ENCODE measurements at regions not wholly inside any gene's neighbourhood (a gene's known extent, or its start where the extent isn't known, plus 50 kb on each side); places are given as distances from the start of the nearest gene placed in this dataset.

GRCh38 chr19:27894906-27895754 lies 1317.8 kb downstream of the UQCRFS1 start:
- no peaks in the 10 kb centered on the region for H3K9me1 ChIP-seq (replicated peaks; ENCODE audit: control insufficient read depth, extremely low read depth, insufficient read depth, low read length)
- no peak for FAIRE-seq
- H3K27ac ChIP-seq (ENCODE audit: insufficient read depth, low read depth, low read length) = no peak overlapping the region
- no peaks in the 10 kb centered on the region for H3K27me3 ChIP-seq (ENCODE audit: control insufficient read depth in 2 of 2, insufficient read depth in 2 of 2, low read length in 2 of 2)
- H4K20me1 ChIP-seq (replicated peaks; ENCODE audit: control insufficient read depth, extremely low read depth, insufficient read depth, low read length) = no peaks in the 10 kb centered on the region
- no peak for DNase-seq (ENCODE audit: low read depth, low spot score)
- intact Hi-C loops (cut with micrococcal nuclease) (no loop called here), dilution Hi-C loops (cut with MboI; ENCODE audit: extremely low pct_ligation_motif_present, low sequenced_read_pairs) (no loop called here)
- no peaks in the 10 kb centered on the region for H3K79me2 ChIP-seq (ENCODE audit: control insufficient read depth, insufficient read depth, low read length)
- H2AFZ ChIP-seq (ENCODE audit: low read depth, low read length) = no peak overlapping the region
- ChIA-PET CTCF (no interaction called here), POLR2A (no interaction called here)
- no TSS peak for BruUV-seq (replicated peaks)
- no peak overlapping the region for H3K4me2 ChIP-seq (ENCODE audit: insufficient read depth, low read length)
- H3K4me1 ChIP-seq (ENCODE audit: control insufficient read depth, extremely low read depth, insufficient read depth, low read length) = no peaks in the 10 kb centered on the region
- no peaks in the 10 kb centered on the region for H3K36me3 ChIP-seq (ENCODE audit: control insufficient read depth in 2 of 2, extremely low read depth in 1 of 2, insufficient read depth in 2 of 2, low read length in 2 of 2)
- peaks cover 9% of the 10 kb centered on the region for H3K9me3 ChIP-seq (replicated peaks; ENCODE audit: control insufficient read depth, insufficient read depth, low read length)
- H3K4me3 ChIP-seq (replicated peaks in 1 of 3; ENCODE audit: insufficient read depth in 1 of 3, low read depth in 1 of 3, low read length in 3 of 3) = no peak overlapping the region
- no peak overlapping the region for H3K9ac ChIP-seq (replicated peaks; ENCODE audit: extremely low read depth, insufficient read depth, low read length)
- TF ChIP-seq MAX (IDR thresholded peaks at IDR 0.05; ENCODE audit: insufficient read depth, insufficient read length) (no peak), EZH2 (IDR thresholded peaks at IDR 0.05; ENCODE audit: borderline replicate concordance, low read depth, low read length, severe bottlenecking) (no peak), POLR2AphosphoS5 (IDR thresholded peaks at IDR 0.05; ENCODE audit: insufficient read depth, low read depth, low read length) (no peak), GATA2 (IDR thresholded peaks at IDR 0.05; ENCODE audit: insufficient read depth, insufficient read length, low read depth, low read length) (no peak)

- Histone ChIP-seq H3K27ac (ENCODE audit: insufficient read depth, low read depth, low read length) (no peak overlapping the region), H3K27me3 (ENCODE audit: control insufficient read depth in 2 of 2, insufficient read depth in 2 of 2, low read length in 2 of 2) (no peaks in the 10 kb centered on the region), H3K4me3 (replicated peaks in 1 of 3; ENCODE audit: insufficient read depth in 1 of 3, low read depth in 1 of 3, low read length in 3 of 3) (no peak overlapping the region), H3K4me1 (ENCODE audit: control insufficient read depth, extremely low read depth, insufficient read depth, low read length) (no peaks in the 10 kb centered on the region), H4K20me1 (replicated peaks; ENCODE audit: control insufficient read depth, extremely low read depth, insufficient read depth, low read length) (no peaks in the 10 kb centered on the region), H2AFZ (ENCODE audit: low read depth, low read length) (no peak overlapping the region), H3K36me3 (ENCODE audit: control insufficient read depth in 2 of 2, extremely low read depth in 1 of 2, insufficient read depth in 2 of 2, low read length in 2 of 2) (no peaks in the 10 kb centered on the region), H3K9ac (replicated peaks; ENCODE audit: extremely low read depth, insufficient read depth, low read length) (no peak overlapping the region), H3K79me2 (ENCODE audit: control insufficient read depth, insufficient read depth, low read length) (no peaks in the 10 kb centered on the region), H3K9me1 (replicated peaks; ENCODE audit: control insufficient read depth, extremely low read depth, insufficient read depth, low read length) (no peaks in the 10 kb centered on the region), H3K9me3 (replicated peaks; ENCODE audit: control insufficient read depth, insufficient read depth, low read length) (peaks cover 11% of the 10 kb centered on the region), H3K4me2 (ENCODE audit: insufficient read depth, low read length) (no peak overlapping the region)
- no peak for TF ChIP-seq MAX (IDR thresholded peaks at IDR 0.05; ENCODE audit: insufficient read depth, insufficient read length)
- TF ChIP-seq MYC (IDR thresholded peaks at IDR 0.05; ENCODE audit: low read depth, low read length) = no peak
- TF ChIP-seq FOS (IDR thresholded peaks at IDR 0.05; ENCODE audit: borderline replicate concordance, insufficient read depth, low read length) = no peak
- no peak for TF ChIP-seq CTCF (IDR thresholded peaks at IDR 0.05; ENCODE audit: extremely low read depth in 1 of 2, insufficient read depth in 1 of 2, low read depth in 1 of 2, low read length in 2 of 2)
- TF ChIP-seq POLR2A (IDR thresholded peaks at IDR 0.05; ENCODE audit: low read depth, low read length) = no peak
- no peak for TF ChIP-seq POLR2AphosphoS5 (IDR thresholded peaks at IDR 0.05; ENCODE audit: insufficient read depth, low read depth, low read length)
- no peak for TF ChIP-seq EZH2 (IDR thresholded peaks at IDR 0.05; ENCODE audit: borderline replicate concordance, low read depth, low read length, severe bottlenecking)
- no peak for TF ChIP-seq JUN (IDR thresholded peaks at IDR 0.05; ENCODE audit: borderline replicate concordance, insufficient read depth, insufficient read length, low read depth)
- no peak for DNase-seq (ENCODE audit: low read depth, low spot score)
- no peak for FAIRE-seq
- ChIA-PET POLR2A (no interaction called here), CTCF (no interaction called here)
- intact Hi-C loops (cut with micrococcal nuclease) (no loop called here), dilution Hi-C loops (cut with MboI; ENCODE audit: extremely low pct_ligation_motif_present, low sequenced_read_pairs) (no loop called here)
- no TSS peak for BruUV-seq (replicated peaks)
These were observed 1320.5 kb downstream of the UQCRFS1 start for GRCh38 chr19:27892500-27892899.

All from endothelial cell of umbilical vein (primary cell).